22Rv1 (cell line): ENCODE measurements at regions not wholly inside any gene's neighbourhood (a gene's known extent, or its start where the extent isn't known, plus 50 kb on each side); places are given as distances from the start of the nearest gene placed in this dataset.

Experiments
- CTCF ChIP-seq: fragments of 450-650 bp; IDR thresholded peaks from 2 replicates; pipeline ENCODE4 v1.5.1; 2017; ENCODE audit warnings: mild to moderate bottlenecking
- ZFX ChIP-seq: fragments of 450-650 bp; IDR thresholded peaks from 2 replicates; pipeline ENCODE4 v1.6.1; 2017; ENCODE audit warnings: antibody characterized with exemption, borderline replicate concordance

- TF ChIP-seq CTCF (no peak), ZFX (no peak)
These were observed 376.4 kb downstream of the BRINP2 start for GRCh38 chr1:177547200-177547599.
